ENCODE measurements at regions not wholly inside any gene's neighbourhood (a gene's known extent, or its start where the extent isn't known, plus 50 kb on each side); places are given as distances from the start of the nearest gene placed in this dataset.

DNA sequence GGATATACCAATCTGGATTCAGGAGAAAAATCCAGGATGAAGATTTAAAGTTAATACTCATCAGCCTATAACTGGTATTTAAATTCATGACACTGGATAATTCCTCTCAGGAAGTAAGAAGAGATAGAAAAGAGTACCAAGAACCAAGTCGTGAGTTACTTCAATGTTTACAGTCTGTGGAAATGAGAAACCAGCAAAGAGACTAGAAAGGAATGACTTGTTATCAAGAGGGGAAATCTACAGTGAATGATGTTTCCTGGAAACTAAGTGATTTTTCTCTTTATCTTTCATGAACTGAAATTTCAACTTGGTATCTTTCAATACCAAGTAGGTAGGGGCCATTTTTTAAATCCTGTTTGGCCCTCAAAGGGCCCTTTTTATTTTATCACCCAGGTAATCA lies 217.9 kb upstream of the AFF2 start:
- no peaks in the 10 kb centered on the region for H3K36me3 ChIP-seq
- TF ChIP-seq, protein P1, sequence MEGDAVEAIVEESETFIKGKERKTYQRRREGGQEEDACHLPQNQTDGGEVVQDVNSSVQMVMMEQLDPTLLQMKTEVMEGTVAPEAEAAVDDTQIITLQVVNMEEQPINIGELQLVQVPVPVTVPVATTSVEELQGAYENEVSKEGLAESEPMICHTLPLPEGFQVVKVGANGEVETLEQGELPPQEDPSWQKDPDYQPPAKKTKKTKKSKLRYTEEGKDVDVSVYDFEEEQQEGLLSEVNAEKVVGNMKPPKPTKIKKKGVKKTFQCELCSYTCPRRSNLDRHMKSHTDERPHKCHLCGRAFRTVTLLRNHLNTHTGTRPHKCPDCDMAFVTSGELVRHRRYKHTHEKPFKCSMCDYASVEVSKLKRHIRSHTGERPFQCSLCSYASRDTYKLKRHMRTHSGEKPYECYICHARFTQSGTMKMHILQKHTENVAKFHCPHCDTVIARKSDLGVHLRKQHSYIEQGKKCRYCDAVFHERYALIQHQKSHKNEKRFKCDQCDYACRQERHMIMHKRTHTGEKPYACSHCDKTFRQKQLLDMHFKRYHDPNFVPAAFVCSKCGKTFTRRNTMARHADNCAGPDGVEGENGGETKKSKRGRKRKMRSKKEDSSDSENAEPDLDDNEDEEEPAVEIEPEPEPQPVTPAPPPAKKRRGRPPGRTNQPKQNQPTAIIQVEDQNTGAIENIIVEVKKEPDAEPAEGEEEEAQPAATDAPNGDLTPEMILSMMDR (IDR thresholded peaks at IDR 0.05; ENCODE audit: borderline replicate concordance): no peak
- intact Hi-C loops (cut with micrococcal nuclease): no loop called here
- no peaks in the 10 kb centered on the region for H3K9me3 ChIP-seq (replicated peaks)
- no peak overlapping the region for H3K27ac ChIP-seq (replicated peaks)
- no peak overlapping the region for H3K4me3 ChIP-seq
- H3K27me3 ChIP-seq (ENCODE audit: low read depth): no peaks in the 10 kb centered on the region
- no peak for DNase-seq
- no peaks in the 10 kb centered on the region for H3K4me1 ChIP-seq

DNA sequence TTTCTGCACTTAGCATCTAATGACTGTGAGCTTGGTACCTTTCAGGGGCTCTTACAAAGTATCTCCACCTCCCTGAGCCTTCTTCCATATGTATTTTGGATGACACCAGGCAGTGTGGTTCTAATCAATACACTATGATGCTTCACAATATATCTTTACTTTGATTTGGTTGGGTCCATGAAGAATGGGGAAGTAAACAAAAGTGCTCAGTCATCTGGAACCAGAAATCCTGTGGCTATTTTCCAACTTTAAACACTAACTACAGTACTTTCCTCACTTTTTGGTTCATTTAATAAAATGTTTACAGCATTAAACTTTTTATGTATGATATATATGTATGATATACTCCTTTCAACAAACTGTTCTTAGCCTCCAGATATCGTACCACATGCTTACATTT lies 216.4 kb upstream of the AFF2 start:
- no peaks in the 10 kb centered on the region for H3K27me3 ChIP-seq (ENCODE audit: low read depth)
- no peaks in the 10 kb centered on the region for H3K4me1 ChIP-seq
- DNase-seq: no peak
- H3K27ac ChIP-seq (replicated peaks): no peak overlapping the region
- H3K4me3 ChIP-seq: no peak overlapping the region
- H3K36me3 ChIP-seq: no peaks in the 10 kb centered on the region
- TF ChIP-seq, protein P1 (IDR thresholded peaks at IDR 0.05; ENCODE audit: borderline replicate concordance): no peak
- H3K9me3 ChIP-seq (replicated peaks): no peaks in the 10 kb centered on the region
- intact Hi-C loops (cut with micrococcal nuclease): no loop called here

DNA sequence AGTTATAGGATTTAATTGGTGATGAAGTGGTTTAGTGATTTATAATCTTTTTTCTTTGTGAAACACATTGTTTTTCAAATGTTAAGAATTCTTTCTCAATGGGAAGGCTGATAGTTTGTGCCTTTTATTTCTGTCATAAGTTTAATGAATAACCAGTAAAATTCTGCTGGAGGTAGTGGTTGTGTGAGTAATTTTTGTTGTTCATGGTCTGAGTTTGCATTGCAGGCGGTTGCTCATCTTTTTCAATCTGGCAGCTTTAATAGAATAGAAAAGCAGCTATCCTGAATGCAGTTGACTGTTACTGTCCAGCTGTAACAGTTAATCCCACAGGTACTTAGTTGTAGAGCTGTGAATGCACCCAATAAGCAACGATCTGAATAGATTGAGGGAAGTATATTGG lies 215.6 kb upstream of the AFF2 start:
- intact Hi-C loops (cut with micrococcal nuclease): no loop called here
- no peak overlapping the region for H3K4me3 ChIP-seq
- no peak for DNase-seq

DNA sequence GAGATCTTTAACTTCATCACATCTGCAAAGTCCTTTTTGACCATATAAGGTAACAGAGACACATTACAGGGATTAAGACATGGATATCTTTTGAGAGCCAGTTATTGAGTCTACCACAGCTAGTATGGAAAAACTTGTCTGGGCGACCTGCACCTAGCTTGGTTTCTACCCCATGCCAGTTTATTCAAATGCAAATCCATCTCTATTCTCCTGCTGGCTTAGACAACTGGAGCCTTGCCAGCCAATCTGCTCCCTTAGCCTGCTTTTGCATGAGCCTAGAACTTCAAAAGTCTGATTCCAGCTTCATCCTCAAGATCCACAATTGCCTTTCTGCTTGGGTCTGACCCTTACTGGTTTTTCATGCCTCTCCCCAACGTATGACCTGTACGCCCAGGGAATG lies 212.0 kb upstream of the AFF2 start:
- DNase-seq: no peak
- no peaks in the 10 kb centered on the region for H3K9me3 ChIP-seq (replicated peaks)
- no peaks in the 10 kb centered on the region for H3K27me3 ChIP-seq (ENCODE audit: low read depth)
- intact Hi-C loops (cut with micrococcal nuclease): no loop called here
- no peak overlapping the region for H3K27ac ChIP-seq (replicated peaks)
- H3K36me3 ChIP-seq: no peaks in the 10 kb centered on the region
- TF ChIP-seq, protein P1 (IDR thresholded peaks at IDR 0.05; ENCODE audit: borderline replicate concordance): no peak
- no peak overlapping the region for H3K4me3 ChIP-seq
- H3K4me1 ChIP-seq: no peaks in the 10 kb centered on the region

More for the DNA sequence above, 215.6 kb upstream of the AFF2 start:
- H3K27ac ChIP-seq (replicated peaks): no peak overlapping the region
- TF ChIP-seq, protein P1 (IDR thresholded peaks at IDR 0.05; ENCODE audit: borderline replicate concordance): no peak
- H3K9me3 ChIP-seq (replicated peaks): no peaks in the 10 kb centered on the region
- H3K27me3 ChIP-seq (ENCODE audit: low read depth): no peaks in the 10 kb centered on the region
- no peaks in the 10 kb centered on the region for H3K4me1 ChIP-seq
- H3K36me3 ChIP-seq: no peaks in the 10 kb centered on the region

DNA sequence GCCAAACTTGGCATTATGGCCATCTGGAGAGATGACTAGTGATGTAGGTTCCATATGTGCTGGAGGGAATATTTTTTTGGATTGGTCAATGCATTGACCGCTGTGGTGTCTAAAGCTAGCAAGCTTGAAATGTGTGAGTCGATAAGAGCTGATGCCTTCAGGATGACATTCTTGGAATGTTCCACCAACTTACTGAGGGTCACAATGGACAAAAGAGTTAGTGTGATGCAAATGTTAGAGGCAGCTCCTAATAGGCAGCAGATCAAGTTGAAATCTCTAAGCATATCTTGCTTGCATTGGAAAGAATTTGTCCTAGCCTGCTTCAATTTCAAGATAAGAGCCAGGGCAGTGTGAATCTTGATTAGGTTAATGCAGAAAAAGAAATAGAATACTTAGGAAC lies 210.4 kb upstream of the AFF2 start:
- H3K36me3 ChIP-seq: no peaks in the 10 kb centered on the region
- intact Hi-C loops (cut with micrococcal nuclease): no loop called here
- H3K27ac ChIP-seq (replicated peaks): no peak overlapping the region
- H3K9me3 ChIP-seq (replicated peaks): no peaks in the 10 kb centered on the region
- no peak overlapping the region for H3K4me3 ChIP-seq
- no peak for DNase-seq
- H3K27me3 ChIP-seq (ENCODE audit: low read depth): no peaks in the 10 kb centered on the region
- TF ChIP-seq, protein P1 (IDR thresholded peaks at IDR 0.05; ENCODE audit: borderline replicate concordance): no peak
- no peaks in the 10 kb centered on the region for H3K4me1 ChIP-seq

DNA sequence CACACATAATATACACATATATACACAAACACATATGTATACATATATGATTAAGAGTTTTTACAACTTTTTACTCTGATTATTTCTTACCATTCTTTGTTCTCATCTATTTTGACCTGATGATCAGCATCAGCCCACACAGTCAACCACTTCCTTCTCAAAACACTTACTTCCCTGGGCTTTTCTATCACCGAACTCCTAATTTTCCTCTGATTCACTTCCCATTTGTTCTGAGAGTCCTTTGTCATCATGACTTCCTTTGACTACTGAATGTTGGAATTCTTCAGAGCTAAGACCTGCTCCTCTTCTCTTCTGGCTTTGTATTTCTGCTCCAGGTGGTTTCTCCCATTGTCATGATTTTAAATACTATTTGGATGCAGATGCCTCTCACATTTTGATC lies 209.5 kb upstream of the AFF2 start:
- H3K27ac ChIP-seq (replicated peaks): no peak overlapping the region
- no peaks in the 10 kb centered on the region for H3K9me3 ChIP-seq (replicated peaks)
- H3K27me3 ChIP-seq (ENCODE audit: low read depth): no peaks in the 10 kb centered on the region
- TF ChIP-seq, protein P1 (IDR thresholded peaks at IDR 0.05; ENCODE audit: borderline replicate concordance): no peak
- no peak for DNase-seq
- H3K4me3 ChIP-seq: no peak overlapping the region
- intact Hi-C loops (cut with micrococcal nuclease): no loop called here
- no peaks in the 10 kb centered on the region for H3K36me3 ChIP-seq
- H3K4me1 ChIP-seq: no peaks in the 10 kb centered on the region

Data from left ventricle myocardium inferior (tissue), 1 donor.